Left ventricle myocardium inferior (tissue), 1 donor: ENCODE measurements at regions not wholly inside any gene's neighbourhood (a gene's known extent, or its start where the extent isn't known, plus 50 kb on each side); places are given as distances from the start of the nearest gene placed in this dataset.

Experiments
- DNase-seq: peaks from one replicate; pipeline ENCODE4 v3.0.0-alpha.2; 2020
- H3K27ac ChIP-seq: fragments of 200-600 bp; replicated peaks from 2 replicates; pipeline ENCODE4 v1.8.0; 2021
- H3K27me3 ChIP-seq: fragments of 200-600 bp; 2 replicates; pipeline ENCODE4 v1.8.0; 2021; ENCODE audit warnings: low read depth
- H3K36me3 ChIP-seq: fragments of 200-600 bp; 2 replicates; pipeline ENCODE4 v1.8.0; 2021
- H3K4me1 ChIP-seq: fragments of 200-600 bp; 2 replicates; pipeline ENCODE4 v1.8.0; 2021
- H3K4me3 ChIP-seq: fragments of 200-600 bp; 2 replicates; pipeline ENCODE4 v1.8.0; 2021; ENCODE audit warnings: mild to moderate bottlenecking, moderate library complexity
- H3K9me3 ChIP-seq: fragments of 200-600 bp; replicated peaks from 2 replicates; pipeline ENCODE4 v1.8.0; 2021
- intact Hi-C: fragments of 100-400 bp; cut with micrococcal nuclease; formaldehyde crosslinking; loops from one replicate; pipeline ENCODE4 v1.11.0; 2022
- TF ChIP-seq, protein P1 (sequence below): fragments of 200-600 bp; IDR thresholded peaks from 2 replicates; pipeline ENCODE4 v1.8.0; 2021; ENCODE audit warnings: antibody characterized with exemption, mild to moderate bottlenecking, borderline replicate concordance
- donor health status: DM: no; HTN: yes; CAD: no; lungs with severe emphysema.

DNA sequence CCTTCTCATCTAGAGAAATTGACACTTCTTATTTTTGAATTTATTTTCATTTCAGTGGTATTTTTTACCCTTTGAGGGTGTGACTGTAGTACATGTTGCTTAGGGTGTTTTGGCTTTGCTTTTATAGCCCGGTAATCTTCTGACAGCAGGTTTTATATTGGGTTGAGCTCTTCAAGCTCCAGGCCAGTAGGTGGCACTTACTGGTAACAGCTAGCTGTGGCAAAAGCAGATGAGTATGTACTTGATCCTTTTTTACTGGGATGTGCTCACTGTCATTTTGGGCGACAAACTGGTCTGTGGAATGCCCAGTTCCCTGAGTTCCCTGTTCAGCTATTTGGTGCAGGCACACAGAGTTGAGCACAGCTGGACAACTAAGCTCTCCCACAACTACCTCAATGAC, 916.2 kb upstream of the B3GALT2 start:
- no peak overlapping the region for H3K4me3 ChIP-seq
- TF ChIP-seq, protein P1, sequence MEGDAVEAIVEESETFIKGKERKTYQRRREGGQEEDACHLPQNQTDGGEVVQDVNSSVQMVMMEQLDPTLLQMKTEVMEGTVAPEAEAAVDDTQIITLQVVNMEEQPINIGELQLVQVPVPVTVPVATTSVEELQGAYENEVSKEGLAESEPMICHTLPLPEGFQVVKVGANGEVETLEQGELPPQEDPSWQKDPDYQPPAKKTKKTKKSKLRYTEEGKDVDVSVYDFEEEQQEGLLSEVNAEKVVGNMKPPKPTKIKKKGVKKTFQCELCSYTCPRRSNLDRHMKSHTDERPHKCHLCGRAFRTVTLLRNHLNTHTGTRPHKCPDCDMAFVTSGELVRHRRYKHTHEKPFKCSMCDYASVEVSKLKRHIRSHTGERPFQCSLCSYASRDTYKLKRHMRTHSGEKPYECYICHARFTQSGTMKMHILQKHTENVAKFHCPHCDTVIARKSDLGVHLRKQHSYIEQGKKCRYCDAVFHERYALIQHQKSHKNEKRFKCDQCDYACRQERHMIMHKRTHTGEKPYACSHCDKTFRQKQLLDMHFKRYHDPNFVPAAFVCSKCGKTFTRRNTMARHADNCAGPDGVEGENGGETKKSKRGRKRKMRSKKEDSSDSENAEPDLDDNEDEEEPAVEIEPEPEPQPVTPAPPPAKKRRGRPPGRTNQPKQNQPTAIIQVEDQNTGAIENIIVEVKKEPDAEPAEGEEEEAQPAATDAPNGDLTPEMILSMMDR: no peak
- no peaks in the 10 kb centered on the region for H3K9me3 ChIP-seq
- DNase-seq: no peak
- H3K27ac ChIP-seq: no peak overlapping the region
- no peaks in the 10 kb centered on the region for H3K36me3 ChIP-seq
- intact Hi-C loops: no loop called here
- H3K27me3 ChIP-seq: no peaks in the 10 kb centered on the region
- no peaks in the 10 kb centered on the region for H3K4me1 ChIP-seq

DNA sequence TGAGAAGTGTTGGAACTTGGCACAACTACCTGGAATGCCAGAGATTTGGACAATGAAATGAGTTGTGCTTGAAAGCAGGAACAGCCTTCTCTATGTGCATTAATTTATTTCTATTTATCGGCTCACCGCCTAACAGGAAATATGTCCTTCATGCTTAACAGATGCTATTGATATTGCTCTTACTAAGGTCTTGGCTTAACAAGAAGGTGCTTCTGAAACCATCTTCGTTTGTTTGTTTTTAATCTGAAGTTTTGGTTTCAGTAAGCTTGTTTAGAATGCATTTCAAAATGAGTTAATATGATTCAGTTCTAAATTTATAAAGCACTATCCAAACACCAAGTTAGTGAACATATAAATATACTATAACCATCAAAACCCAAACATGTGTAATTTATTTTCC, 898.3 kb upstream of the B3GALT2 start:
- H3K36me3 ChIP-seq: no peaks in the 10 kb centered on the region
- H3K4me1 ChIP-seq: peaks cover 5% of the 10 kb centered on the region
- no peaks in the 10 kb centered on the region for H3K27me3 ChIP-seq
- DNase-seq: no peak
- intact Hi-C loops: no loop called here
- H3K9me3 ChIP-seq: no peaks in the 10 kb centered on the region
- TF ChIP-seq, protein P1: no peak
- no peak overlapping the region for H3K4me3 ChIP-seq
- H3K27ac ChIP-seq: no peak overlapping the region

DNA sequence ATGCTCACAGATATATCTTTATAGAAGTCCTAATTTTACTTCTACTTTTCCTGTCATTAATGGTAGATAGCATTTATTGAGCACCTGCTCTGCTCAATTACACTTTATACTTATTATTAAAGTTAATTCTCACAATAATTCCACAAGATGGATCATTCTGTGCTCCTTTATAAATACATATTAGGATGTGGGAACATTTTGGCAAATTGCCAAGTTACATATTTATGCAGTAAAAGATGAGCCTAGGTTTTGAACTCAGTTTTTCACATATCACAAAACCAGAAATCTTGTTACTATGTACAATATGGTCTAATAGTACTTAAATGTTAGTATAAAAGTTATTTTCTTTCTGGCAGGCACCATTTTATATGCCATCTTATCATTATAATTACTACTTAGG, 895.0 kb upstream of the B3GALT2 start:
- intact Hi-C loops: no loop called here
- no peak for DNase-seq
- TF ChIP-seq, protein P1: no peak
- no peaks in the 10 kb centered on the region for H3K9me3 ChIP-seq
- H3K27me3 ChIP-seq: no peaks in the 10 kb centered on the region
- H3K4me3 ChIP-seq: no peak overlapping the region
- H3K4me1 ChIP-seq: peaks cover 5% of the 10 kb centered on the region
- H3K36me3 ChIP-seq: no peaks in the 10 kb centered on the region
- H3K27ac ChIP-seq: no peak overlapping the region

DNA sequence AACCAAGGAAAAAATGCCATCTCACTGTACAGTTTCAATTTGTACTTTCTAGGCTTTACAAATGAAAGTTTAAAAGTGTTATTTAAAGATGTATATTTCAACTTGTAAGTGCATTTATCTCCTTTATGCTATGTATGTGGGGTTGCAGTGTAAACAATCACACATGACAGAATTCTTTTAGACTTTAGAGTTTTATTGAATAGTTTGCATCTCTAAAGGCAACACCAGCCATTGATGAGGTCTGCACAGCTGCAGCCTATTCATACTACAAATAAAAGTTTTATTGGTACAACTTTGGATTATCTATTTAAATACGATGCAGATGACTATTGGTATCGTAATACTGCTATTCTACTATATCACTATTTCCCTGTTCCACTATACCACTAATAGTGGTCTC, 894.4 kb upstream of the B3GALT2 start:
- TF ChIP-seq, protein P1: no peak
- Histone ChIP-seq H3K4me1 (peaks cover 5% of the 10 kb centered on the region), H3K27ac (no peak overlapping the region), H3K27me3 (no peaks in the 10 kb centered on the region), H3K4me3 (no peak overlapping the region), H3K36me3 (no peaks in the 10 kb centered on the region), H3K9me3 (no peaks in the 10 kb centered on the region)
- no peak for DNase-seq
- intact Hi-C loops: no loop called here

DNA sequence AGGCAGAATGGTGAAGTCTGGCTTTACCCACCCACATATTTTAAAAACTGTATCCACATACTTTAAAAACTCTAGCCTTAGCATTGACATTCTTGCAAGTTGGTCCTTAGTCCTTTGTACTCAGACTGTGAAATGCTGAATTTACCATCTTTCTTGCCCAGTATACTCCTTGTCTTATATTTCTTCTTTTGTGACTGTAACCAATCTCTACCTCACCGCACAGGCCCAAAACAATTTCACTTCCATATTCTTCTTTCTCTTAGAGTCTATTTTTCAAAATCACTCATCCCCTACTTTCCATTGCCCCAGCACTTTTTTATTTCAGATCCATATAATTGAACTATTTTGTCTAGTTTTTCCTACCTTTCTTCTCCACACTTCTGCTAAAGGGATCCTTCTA, 892.4 kb upstream of the B3GALT2 start:
- no peaks in the 10 kb centered on the region for H3K9me3 ChIP-seq
- TF ChIP-seq, protein P1: no peak
- H3K36me3 ChIP-seq: no peaks in the 10 kb centered on the region
- H3K4me3 ChIP-seq: no peak overlapping the region
- intact Hi-C loops: no loop called here
- H3K27me3 ChIP-seq: no peaks in the 10 kb centered on the region
- DNase-seq: no peak
- H3K4me1 ChIP-seq: peaks cover 1% of the 10 kb centered on the region
- no peak overlapping the region for H3K27ac ChIP-seq

DNA sequence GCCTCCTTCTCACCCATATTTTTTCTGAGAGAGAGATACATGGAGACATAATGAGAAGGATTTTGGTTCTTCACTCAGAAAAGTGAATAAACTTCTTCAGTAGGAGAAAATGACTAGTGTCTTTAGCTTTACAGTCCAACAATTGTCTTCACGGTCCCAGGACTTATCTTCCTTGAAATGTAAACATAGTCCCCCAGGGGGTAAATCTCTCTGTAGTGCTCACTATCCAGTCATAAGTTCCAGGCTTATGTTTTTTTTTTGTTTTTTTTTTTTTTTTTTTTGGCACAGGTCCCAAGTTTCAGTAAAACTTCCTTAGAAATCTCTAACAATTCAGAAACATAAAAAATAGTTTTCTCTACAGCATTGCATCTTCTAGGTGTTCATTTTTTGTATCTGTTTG, 890.2 kb upstream of the B3GALT2 start:
- H3K36me3 ChIP-seq: no peaks in the 10 kb centered on the region
- DNase-seq: no peak
- peaks cover 4% of the 10 kb centered on the region for H3K4me1 ChIP-seq
- H3K27me3 ChIP-seq: no peaks in the 10 kb centered on the region
- TF ChIP-seq, protein P1: no peak
- no peak overlapping the region for H3K4me3 ChIP-seq
- intact Hi-C loops: no loop called here
- H3K27ac ChIP-seq: no peak overlapping the region
- no peaks in the 10 kb centered on the region for H3K9me3 ChIP-seq
